Naive thymus-derived CD4-positive, alpha-beta T cell (primary cell): ENCODE measurements at regions not wholly inside any gene's neighbourhood (a gene's known extent, or its start where the extent isn't known, plus 50 kb on each side); places are given as distances from the start of the nearest gene placed in this dataset.
"Not testable (repeated sequence)": the region's sequence is repeated elsewhere in the genome, so short reads cannot be mapped to it uniquely, and the experiment has no call there.

Experiments
- ATAC-seq: fragments of 150-1000 bp; cut with Tn5 transposase; 2 replicates; pipeline ENCODE4 v1.10.0; 2021; ENCODE audit warnings: mild to moderate bottlenecking, moderate library complexity
- CTCF ChIA-PET: fragments of 350-600 bp; sonication (Branson Sonifier 250); formaldehyde crosslinking; loops from one replicate; lab custom pipeline; 2021; ENCODE audit warnings: antibody characterized with exemption; lab: Charles Lee
- POLR2A ChIA-PET: fragments of 350-600 bp; sonication (Branson Sonifier 250); formaldehyde crosslinking; loops from one replicate; lab custom pipeline; 2021; ENCODE audit warnings: antibody characterized with exemption, inconsistent platforms; lab: Charles Lee
- DNase-seq, 9 donors: peaks; one replicate each; pipeline versions ENCODE4 v3.0.0 to v3.0.0-alpha.2; 2020 to 2022; ENCODE audit warnings: mixed read lengths in 1 of 9
- H3K27ac ChIP-seq: one replicate; pipeline ENCODE4 v1.7.0; 2013; ENCODE audit warnings: mild to moderate bottlenecking, low read depth, low read length, moderate library complexity
- H3K27me3 ChIP-seq, 2 donors: one replicate each; pipeline ENCODE4 v1.7.0; 2013; ENCODE audit warnings: low read length in 2 of 2, mild to moderate bottlenecking in 2 of 2, moderate library complexity in 2 of 2; ENCODE audit not compliant: control insufficient read depth in 2 of 2, insufficient read depth in 2 of 2
- H3K36me3 ChIP-seq, 3 experiments: 1 replicate in 2 of 3; 2 replicates in 1 of 3; pipeline ENCODE4 v1.7.0; 2013; ENCODE audit warnings: low read length in 3 of 3, mild to moderate bottlenecking in 3 of 3, moderate library complexity in 1 of 3; ENCODE audit not compliant: insufficient read depth in 3 of 3, control insufficient read depth in 2 of 3
- H3K4me1 ChIP-seq, 2 donors: one replicate each; pipeline ENCODE4 v1.7.0; 2013; ENCODE audit warnings: low read length in 2 of 2, mild to moderate bottlenecking in 2 of 2, moderate library complexity in 1 of 2; ENCODE audit not compliant: control insufficient read depth in 2 of 2, insufficient read depth in 2 of 2
- H3K4me3 ChIP-seq: 2 replicates; pipeline ENCODE4 v1.7.0; 2013; ENCODE audit warnings: mild to moderate bottlenecking, low read length
- H3K9me3 ChIP-seq, 3 experiments: 1 replicate in 2 of 3; 2 replicates in 1 of 3; pipeline ENCODE4 v1.7.0; 2013; ENCODE audit warnings: low read length in 3 of 3; ENCODE audit not compliant: control insufficient read depth in 2 of 3
- H3K27ac Mint-ChIP-seq, 9 donors: one replicate each; pipeline ENCODE4 v1.8.0; 2020 to 2022; ENCODE audit warnings: mixed read lengths in 9 of 9, mild to moderate bottlenecking in 8 of 9, moderate library complexity in 5 of 9, inconsistent platforms in 2 of 9
- H3K27me3 Mint-ChIP-seq, 5 donors: one replicate each; pipeline ENCODE4 v1.8.0; 2021 to 2022; ENCODE audit warnings: mixed read lengths in 5 of 5, mild to moderate bottlenecking in 1 of 5
- H3K36me3 Mint-ChIP-seq, 5 donors: one replicate each; pipeline ENCODE4 v1.8.0; 2020 to 2022; ENCODE audit warnings: mixed read lengths in 5 of 5, mild to moderate bottlenecking in 3 of 5, inconsistent platforms in 1 of 5
- H3K4me1 Mint-ChIP-seq, 7 donors: one replicate each; pipeline ENCODE4 v1.8.0; 2020 to 2022; ENCODE audit warnings: mixed read lengths in 7 of 7, mild to moderate bottlenecking in 3 of 7, inconsistent platforms in 1 of 7
- H3K4me3 Mint-ChIP-seq, 10 donors: one replicate each; pipeline ENCODE4 v1.8.0; 2020 to 2022; ENCODE audit warnings: mild to moderate bottlenecking in 10 of 10, mixed read lengths in 10 of 10, moderate library complexity in 6 of 10, inconsistent platforms in 2 of 10
- H3K9me3 Mint-ChIP-seq, 11 donors: one replicate each; pipeline ENCODE4 v1.8.0; 2020 to 2022; ENCODE audit warnings: mixed read lengths in 11 of 11, mild to moderate bottlenecking in 4 of 11, inconsistent platforms in 1 of 11, moderate library complexity in 1 of 11
- intact Hi-C, 2 donors: fragments of 100-400 bp; cut with micrococcal nuclease; formaldehyde crosslinking; loops; one replicate each; pipeline ENCODE4 v1.15.1; 2023

DNA sequence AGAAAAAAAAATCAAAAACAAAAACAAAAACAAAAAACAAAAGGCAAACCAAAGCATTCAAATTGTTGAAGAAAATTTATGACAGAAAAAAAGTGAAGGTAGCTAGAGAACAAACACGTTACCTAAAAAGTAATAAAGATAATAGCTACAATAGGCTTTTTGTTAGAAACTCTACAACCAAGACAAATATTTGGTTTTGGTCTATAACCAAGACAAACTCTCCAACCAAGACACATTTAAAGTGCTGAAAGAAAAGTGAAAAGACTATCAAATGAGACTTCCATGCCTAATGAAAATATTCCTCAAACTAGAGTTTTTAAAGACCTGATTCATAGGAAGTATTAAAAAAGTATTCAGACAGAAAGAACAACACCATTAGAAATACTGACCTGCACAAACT lies 391.9 kb upstream of the NDST4 start:
- Mint-ChIP-seq H3K4me1 (no peaks in the 10 kb centered on the region), H3K4me3 (no peak overlapping the region), H3K27ac (no peak overlapping the region), H3K36me3 (no peaks in the 10 kb centered on the region), H3K9me3 (peaks cover 0 to 9% (median 0%) of the 10 kb centered on the region in 11 donors), H3K27me3 (no peaks in the 10 kb centered on the region)
- Histone ChIP-seq H3K9me3 (no peaks in the 10 kb centered on the region), H3K36me3 (no peaks in the 10 kb centered on the region), H3K27me3 (no peaks in the 10 kb centered on the region), H3K27ac (no peak overlapping the region), H3K4me3 (no peak overlapping the region), H3K4me1 (no peaks in the 10 kb centered on the region)
- ChIA-PET CTCF (no interaction called here), POLR2A (no interaction called here)
- DNase-seq, result no peak
- ATAC-seq, result no peak
- intact Hi-C loops, result no loop called here

DNA sequence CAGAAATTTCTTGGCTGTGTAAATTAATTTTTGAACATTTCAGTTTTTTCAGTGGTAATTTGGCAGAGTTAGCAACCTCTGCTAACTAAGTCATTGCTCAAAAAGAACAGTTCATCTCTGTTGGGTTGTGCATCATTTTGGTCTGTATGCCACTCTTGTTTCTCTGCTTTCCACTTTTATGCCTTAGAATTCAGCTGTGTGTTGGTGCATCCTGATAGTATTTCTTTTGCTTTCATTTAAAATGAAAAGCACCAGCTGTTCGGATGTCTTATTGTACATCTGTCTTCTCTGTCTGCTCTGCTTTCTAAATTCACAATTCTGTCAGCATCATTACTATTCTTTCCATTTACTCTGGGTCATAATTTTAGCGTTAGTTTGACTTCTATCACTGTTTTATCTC lies 388.2 kb upstream of the NDST4 start:
- intact Hi-C loops, result no loop called here
- no peak for ATAC-seq

GRCh38 chr4:115493770-115494169 lies 380.4 kb upstream of the NDST4 start:
- H3K4me3 ChIP-seq, DNase-seq, H3K27ac ChIP-seq, H3K4me3 Mint-ChIP-seq, H3K4me1 Mint-ChIP-seq, H3K9me3 ChIP-seq, H3K27me3 Mint-ChIP-seq, H3K27ac Mint-ChIP-seq, ATAC-seq, POLR2A ChIA-PET, H3K4me1 ChIP-seq, intact Hi-C loops, H3K27me3 ChIP-seq, CTCF ChIA-PET, H3K36me3 ChIP-seq, H3K36me3 Mint-ChIP-seq: not testable (repeated sequence)
- peaks cover 0 to 26% (median 6%) of the 10 kb centered on the region in 11 donors for H3K9me3 Mint-ChIP-seq

More for the DNA sequence above, 388.2 kb upstream of the NDST4 start:
- Histone ChIP-seq H3K4me1 (no peaks in the 10 kb centered on the region), H3K9me3 (no peaks in the 10 kb centered on the region), H3K36me3 (no peaks in the 10 kb centered on the region), H3K27ac (no peak overlapping the region), H3K4me3 (no peak overlapping the region), H3K27me3 (no peaks in the 10 kb centered on the region)
- H3K27ac Mint-ChIP-seq, result no peak overlapping the region
- CTCF ChIA-PET, result no interaction called here
- H3K9me3 Mint-ChIP-seq, result peaks cover 0 to 9% (median 0%) of the 10 kb centered on the region in 11 donors
- POLR2A ChIA-PET, result no interaction called here
- H3K4me1 Mint-ChIP-seq, result no peaks in the 10 kb centered on the region
- no peaks in the 10 kb centered on the region for H3K36me3 Mint-ChIP-seq
- no peak overlapping the region for H3K4me3 Mint-ChIP-seq
- no peaks in the 10 kb centered on the region for H3K27me3 Mint-ChIP-seq
- no peak for DNase-seq

- H3K4me1 ChIP-seq, result no peaks in the 10 kb centered on the region
- Mint-ChIP-seq H3K4me3 (no peak overlapping the region), H3K27ac (no peak overlapping the region), H3K36me3 (no peaks in the 10 kb centered on the region), H3K9me3 (peaks cover 0 to 38% (median 6%) of the 10 kb centered on the region in 11 donors), H3K27me3 (no peaks in the 10 kb centered on the region), H3K4me1 (no peaks in the 10 kb centered on the region)
- DNase-seq (no peak), ATAC-seq (no peak)
- H3K9me3 ChIP-seq, result no peaks in the 10 kb centered on the region
- no peaks in the 10 kb centered on the region for H3K27me3 ChIP-seq
- CTCF ChIA-PET, result no interaction called here
- intact Hi-C loops, result no loop called here
- no peaks in the 10 kb centered on the region for H3K36me3 ChIP-seq
- no peak overlapping the region for H3K4me3 ChIP-seq
- POLR2A ChIA-PET, result no interaction called here
- no peak overlapping the region for H3K27ac ChIP-seq
Measured at GRCh38 chr4:115491686-115492085, 378.3 kb upstream of the NDST4 start.

DNA sequence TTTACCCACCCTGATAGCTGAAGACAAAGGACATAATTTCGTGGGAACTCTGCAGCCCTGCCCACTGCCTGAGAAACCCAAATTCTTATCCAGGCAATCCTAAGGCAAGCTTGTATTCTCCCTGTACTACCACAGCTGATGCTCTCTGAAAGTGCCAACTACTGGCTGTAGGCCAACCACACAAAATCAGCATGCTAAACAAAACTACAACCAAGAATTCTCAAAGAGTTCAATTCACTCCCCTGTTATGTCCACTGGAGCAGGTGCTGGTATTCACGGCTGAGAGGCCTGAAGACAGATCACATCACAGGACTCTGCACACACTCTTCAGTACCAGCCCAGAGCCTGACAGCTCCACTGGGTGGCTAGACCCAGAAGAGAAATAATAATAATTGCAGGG lies 375.9 kb upstream of the NDST4 start:
- Mint-ChIP-seq H3K27me3 (no peaks in the 10 kb centered on the region), H3K27ac (no peak overlapping the region), H3K36me3 (no peaks in the 10 kb centered on the region), H3K4me1 (no peaks in the 10 kb centered on the region), H3K4me3 (no peak overlapping the region), H3K9me3 (peaks cover 0 to 38% (median 3%) of the 10 kb centered on the region in 11 donors)
- DNase-seq, result no peak
- no peak overlapping the region for H3K4me3 ChIP-seq
- H3K4me1 ChIP-seq, result no peaks in the 10 kb centered on the region
- no peaks in the 10 kb centered on the region for H3K27me3 ChIP-seq
- intact Hi-C loops, result no loop called here
- H3K9me3 ChIP-seq, result no peaks in the 10 kb centered on the region
- no peak overlapping the region for H3K27ac ChIP-seq
- ChIA-PET CTCF (no interaction called here), POLR2A (no interaction called here)
- ATAC-seq, result no peak
- H3K36me3 ChIP-seq, result no peaks in the 10 kb centered on the region

DNA sequence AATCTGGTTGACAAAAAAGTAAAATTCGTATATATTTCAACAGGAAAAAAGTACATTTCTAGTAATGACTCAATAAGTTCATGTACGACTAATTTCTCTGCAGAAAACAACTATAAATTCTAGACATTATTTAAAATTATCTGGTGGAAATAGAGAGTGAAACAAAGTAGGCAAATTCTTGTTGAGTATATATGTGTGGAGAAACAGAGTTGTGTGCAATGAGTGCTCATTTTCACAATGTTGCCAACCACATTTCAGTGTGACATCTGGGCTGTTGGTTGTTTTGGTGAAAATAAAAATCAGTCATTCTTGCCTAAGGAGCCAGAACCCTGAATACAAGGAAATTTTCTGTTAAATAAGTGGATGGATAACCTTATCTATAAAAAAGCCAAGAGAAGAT lies 372.0 kb upstream of the NDST4 start:
- DNase-seq (no peak), ATAC-seq (no peak)
- intact Hi-C loops, result no loop called here
- no peaks in the 10 kb centered on the region for H3K36me3 Mint-ChIP-seq
- POLR2A ChIA-PET, result no interaction called here
- peaks cover 0 to 28% (median 2%) of the 10 kb centered on the region in 11 donors for H3K9me3 Mint-ChIP-seq
- Histone ChIP-seq H3K4me3 (no peak overlapping the region), H3K36me3 (no peaks in the 10 kb centered on the region), H3K27me3 (no peaks in the 10 kb centered on the region), H3K9me3 (no peaks in the 10 kb centered on the region), H3K27ac (no peak overlapping the region), H3K4me1 (no peaks in the 10 kb centered on the region)
- H3K4me1 Mint-ChIP-seq, result no peaks in the 10 kb centered on the region
- H3K27ac Mint-ChIP-seq, result no peak overlapping the region
- no peak overlapping the region for H3K4me3 Mint-ChIP-seq
- CTCF ChIA-PET, result no interaction called here
- no peaks in the 10 kb centered on the region for H3K27me3 Mint-ChIP-seq

DNA sequence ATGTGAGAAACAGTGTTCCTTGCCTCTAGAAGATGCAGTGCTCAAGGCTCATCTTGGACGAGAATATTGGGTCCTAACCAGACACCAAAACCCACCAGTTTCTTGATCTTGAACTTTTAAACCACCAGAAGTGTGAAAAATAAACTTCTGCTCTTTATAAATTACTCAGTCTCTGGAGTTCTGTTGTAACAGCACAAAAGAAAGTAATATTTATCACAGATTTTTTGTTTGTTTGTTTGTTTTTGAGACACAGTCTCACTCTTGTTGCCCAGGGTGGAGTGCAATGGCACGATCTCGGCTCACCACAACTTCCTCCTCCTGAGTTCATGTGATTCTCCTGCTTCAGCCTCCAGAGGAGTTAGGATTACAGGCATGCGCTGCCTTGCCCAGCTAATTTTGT lies 371.1 kb upstream of the NDST4 start:
- intact Hi-C loops, result no loop called here
- no peaks in the 10 kb centered on the region for H3K4me1 ChIP-seq
- H3K4me3 ChIP-seq, result no peak overlapping the region
- H3K27ac ChIP-seq, result no peak overlapping the region
- H3K4me1 Mint-ChIP-seq, result no peaks in the 10 kb centered on the region
- no peak for DNase-seq
- no peaks in the 10 kb centered on the region for H3K27me3 Mint-ChIP-seq
- no peaks in the 10 kb centered on the region for H3K36me3 Mint-ChIP-seq
- no peak overlapping the region for H3K4me3 Mint-ChIP-seq
- H3K9me3 ChIP-seq, result no peaks in the 10 kb centered on the region
- no peaks in the 10 kb centered on the region for H3K36me3 ChIP-seq
- no peak for ATAC-seq
- POLR2A ChIA-PET, result no interaction called here
- CTCF ChIA-PET, result no interaction called here
- H3K27ac Mint-ChIP-seq, result no peak overlapping the region
- H3K27me3 ChIP-seq, result no peaks in the 10 kb centered on the region
- peaks cover 0 to 20% (median 0%) of the 10 kb centered on the region in 11 donors for H3K9me3 Mint-ChIP-seq
